ENCODE measurements at regions not wholly inside any gene's neighbourhood (a gene's known extent, or its start where the extent isn't known, plus 50 kb on each side); places are given as distances from the start of the nearest gene placed in this dataset.

DNA sequence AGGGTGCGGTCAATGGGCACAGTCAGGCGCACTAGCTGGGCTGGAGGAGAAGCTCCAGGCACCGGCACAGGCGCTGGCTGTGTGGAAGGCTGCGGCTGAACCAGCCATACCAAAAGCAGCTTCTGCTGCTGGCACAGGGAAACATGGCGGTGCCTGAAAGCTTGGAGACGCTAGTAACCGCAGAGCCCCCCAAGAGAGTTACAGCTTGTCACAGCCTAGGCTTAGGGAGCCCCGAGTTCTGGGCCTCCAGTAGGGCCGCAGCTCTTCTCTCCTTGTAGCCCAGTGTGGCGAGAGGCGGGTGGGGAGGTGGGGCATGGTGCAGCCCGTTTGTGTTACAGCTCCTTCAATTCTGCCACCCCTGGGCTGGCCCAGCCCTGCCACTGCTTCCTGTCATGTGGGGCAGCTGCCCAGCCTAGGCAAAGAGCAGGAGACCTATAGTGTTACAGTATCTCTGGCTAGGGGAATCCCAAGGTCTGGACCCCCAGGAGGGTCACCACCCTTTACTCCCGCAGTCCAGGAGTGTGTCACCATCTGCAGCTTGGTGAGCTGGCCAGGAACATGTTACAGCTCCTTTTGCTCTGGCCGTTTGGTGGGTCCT lies 58.6 kb upstream of the MANEA start (continued):
- TF ChIP-seq NFXL1 (CRISPR knock-in tag; IDR thresholded peaks at IDR 0.05) (no peak), RBFOX2 (IDR thresholded peaks at IDR 0.05; ENCODE audit: low read depth, low read length) (peak; percentile 31; the same call in 1 of the 2 replicates), ZNF311 (CRISPR knock-in tag; IDR thresholded peaks at IDR 0.05) (no peak), BCL6 (CRISPR knock-in tag; IDR thresholded peaks at IDR 0.05) (no peak), TEAD4 (IDR thresholded peaks at IDR 0.05; ENCODE audit: low read length) (no peak), TEAD4 (CRISPR knock-in tag; IDR thresholded peaks at IDR 0.05; ENCODE audit: borderline replicate concordance) (no peak), POLR2G (IDR thresholded peaks at IDR 0.05; ENCODE audit: low read depth, low read length) (peak; percentile 62), RBM39 (optimal IDR thresholded peaks at IDR 0.05; ENCODE audit: low read depth, low read length) (no peak), KLF16 (IDR thresholded peaks at IDR 0.05) (no peak), ZNF263 (CRISPR knock-in tag; IDR thresholded peaks at IDR 0.05; ENCODE audit: borderline replicate concordance) (no peak), FOXM1 (IDR thresholded peaks at IDR 0.05; ENCODE audit: low read depth) (no peak), FOXM1 (CRISPR knock-in tag; IDR thresholded peaks at IDR 0.05; ENCODE audit: low read depth) (no peak), BHLHE40 (IDR thresholded peaks at IDR 0.05; ENCODE audit: low read length) (no peak), NCOA4 (IDR thresholded peaks at IDR 0.05; ENCODE audit: partially characterized antibody) (no peak), HDAC1 (IDR thresholded peaks at IDR 0.05) (peak in 1 of 2 experiments; percentile 18; a peak in 1 of 4 replicates), CCNT2 (IDR thresholded peaks at IDR 0.05; ENCODE audit: borderline replicate concordance, extremely low read depth, insufficient read length, low read depth, low read length) (no peak), GABPB1 (CRISPR knock-in tag; IDR thresholded peaks at IDR 0.05) (no peak), HNRNPUL1 (IDR thresholded peaks at IDR 0.05; ENCODE audit: low read length) (no peak), KAT2B (IDR thresholded peaks at IDR 0.05; ENCODE audit: low read depth, low read length) (no peak), POLR2AphosphoS5 (IDR thresholded peaks at IDR 0.05; ENCODE audit: control insufficient read depth, insufficient read depth, low read depth, low read length) (no peak), NFE2 (IDR thresholded peaks at IDR 0.05; ENCODE audit: low read depth) (no peak; the same call in 1 of the 2 replicates), CAMTA2 (CRISPR knock-in tag; conservative IDR thresholded peaks at IDR 0.05) (no peak), TOE1 (IDR thresholded peaks at IDR 0.05; ENCODE audit: borderline replicate concordance) (no peak), TOE1 (CRISPR knock-in tag; IDR thresholded peaks at IDR 0.05; ENCODE audit: borderline replicate concordance, low read depth) (no peak), HCFC1 (IDR thresholded peaks at IDR 0.05; ENCODE audit: low read depth, low read length) (no peak)
- TF ChIP-seq, protein P1, sequence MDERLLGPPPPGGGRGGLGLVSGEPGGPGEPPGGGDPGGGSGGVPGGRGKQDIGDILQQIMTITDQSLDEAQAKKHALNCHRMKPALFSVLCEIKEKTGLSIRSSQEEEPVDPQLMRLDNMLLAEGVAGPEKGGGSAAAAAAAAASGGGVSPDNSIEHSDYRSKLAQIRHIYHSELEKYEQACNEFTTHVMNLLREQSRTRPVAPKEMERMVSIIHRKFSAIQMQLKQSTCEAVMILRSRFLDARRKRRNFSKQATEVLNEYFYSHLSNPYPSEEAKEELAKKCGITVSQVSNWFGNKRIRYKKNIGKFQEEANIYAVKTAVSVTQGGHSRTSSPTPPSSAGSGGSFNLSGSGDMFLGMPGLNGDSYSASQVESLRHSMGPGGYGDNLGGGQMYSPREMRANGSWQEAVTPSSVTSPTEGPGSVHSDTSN (CRISPR knock-in tag; IDR thresholded peaks at IDR 0.05; ENCODE audit: low read depth) = no peak
- TF ChIP-seq, protein P1 (tag; conservative IDR thresholded peaks at IDR 0.05; ENCODE audit: low read depth) = no peak
- TF ChIP-seq, protein P2, sequence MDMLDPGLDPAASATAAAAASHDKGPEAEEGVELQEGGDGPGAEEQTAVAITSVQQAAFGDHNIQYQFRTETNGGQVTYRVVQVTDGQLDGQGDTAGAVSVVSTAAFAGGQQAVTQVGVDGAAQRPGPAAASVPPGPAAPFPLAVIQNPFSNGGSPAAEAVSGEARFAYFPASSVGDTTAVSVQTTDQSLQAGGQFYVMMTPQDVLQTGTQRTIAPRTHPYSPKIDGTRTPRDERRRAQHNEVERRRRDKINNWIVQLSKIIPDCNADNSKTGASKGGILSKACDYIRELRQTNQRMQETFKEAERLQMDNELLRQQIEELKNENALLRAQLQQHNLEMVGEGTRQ (CRISPR knock-in tag; IDR thresholded peaks at IDR 0.05) = 0 out of 2 replicates have a peak, but pooled peaks have one; percentile 4
